Keratinocyte (primary cell): ENCODE measurements at regions not wholly inside any gene's neighbourhood (a gene's known extent, or its start where the extent isn't known, plus 50 kb on each side); places are given as distances from the start of the nearest gene placed in this dataset.
"Not testable (repeated sequence)": the region's sequence is repeated elsewhere in the genome, so short reads cannot be mapped to it uniquely, and the experiment has no call there.

Experiments used
- EZH2 ChIP-seq: IDR thresholded peaks from one replicate; pipeline ENCODE4 v1.6.1; 2012; ENCODE audit warnings: inconsistent platforms, mild to moderate bottlenecking, low read length, moderate library complexity
- TF ChIP-seq, protein P1 (sequence below), 3 experiments: IDR thresholded peaks in 1 of 3; conservative IDR thresholded peaks in 1 of 3; optimal IDR thresholded peaks in 1 of 3; 2 replicates in 2 of 3; 3 replicates in 1 of 3; pipeline versions ENCODE3 to v1.5.1; 2011; ENCODE audit warnings: low read length in 3 of 3, mild to moderate bottlenecking in 3 of 3, moderate library complexity in 2 of 3, control low read depth in 1 of 3, inconsistent platforms in 1 of 3; ENCODE audit not compliant: insufficient read depth in 2 of 3; ENCODE audit errors: extremely low read depth in 1 of 3

DNA sequence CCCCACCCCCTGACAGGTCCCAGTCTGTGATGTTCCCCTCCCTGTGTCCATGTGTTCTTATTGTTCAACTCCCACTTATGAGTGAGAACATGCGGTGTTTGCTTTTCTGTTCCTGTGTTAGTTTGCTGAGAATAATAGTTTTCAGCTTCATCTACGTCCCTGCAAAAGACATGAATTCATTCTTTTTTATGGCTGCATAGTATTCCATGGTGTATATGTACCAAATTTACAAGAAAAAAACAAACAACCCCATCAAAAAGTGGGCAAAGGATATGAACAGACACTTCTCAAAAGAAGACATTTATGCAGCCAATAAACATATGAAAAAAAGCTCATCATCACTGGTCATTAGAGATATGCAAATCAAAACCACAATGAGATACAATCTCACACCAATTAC is 156.8 kb upstream of the TMEM72 start:
- TF ChIP-seq EZH2, result not testable (repeated sequence)
- TF ChIP-seq, protein P1, sequence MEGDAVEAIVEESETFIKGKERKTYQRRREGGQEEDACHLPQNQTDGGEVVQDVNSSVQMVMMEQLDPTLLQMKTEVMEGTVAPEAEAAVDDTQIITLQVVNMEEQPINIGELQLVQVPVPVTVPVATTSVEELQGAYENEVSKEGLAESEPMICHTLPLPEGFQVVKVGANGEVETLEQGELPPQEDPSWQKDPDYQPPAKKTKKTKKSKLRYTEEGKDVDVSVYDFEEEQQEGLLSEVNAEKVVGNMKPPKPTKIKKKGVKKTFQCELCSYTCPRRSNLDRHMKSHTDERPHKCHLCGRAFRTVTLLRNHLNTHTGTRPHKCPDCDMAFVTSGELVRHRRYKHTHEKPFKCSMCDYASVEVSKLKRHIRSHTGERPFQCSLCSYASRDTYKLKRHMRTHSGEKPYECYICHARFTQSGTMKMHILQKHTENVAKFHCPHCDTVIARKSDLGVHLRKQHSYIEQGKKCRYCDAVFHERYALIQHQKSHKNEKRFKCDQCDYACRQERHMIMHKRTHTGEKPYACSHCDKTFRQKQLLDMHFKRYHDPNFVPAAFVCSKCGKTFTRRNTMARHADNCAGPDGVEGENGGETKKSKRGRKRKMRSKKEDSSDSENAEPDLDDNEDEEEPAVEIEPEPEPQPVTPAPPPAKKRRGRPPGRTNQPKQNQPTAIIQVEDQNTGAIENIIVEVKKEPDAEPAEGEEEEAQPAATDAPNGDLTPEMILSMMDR (optimal IDR thresholded peaks at IDR 0.05 in 1 of 3, IDR thresholded peaks at IDR 0.05 in 1 of 3, conservative IDR thresholded peaks at IDR 0.05 in 1 of 3; ENCODE audit: extremely low read depth in 1 of 3, insufficient read depth in 2 of 3, low read length in 3 of 3), result not testable (repeated sequence)
